ENCODE measurements at regions not wholly inside any gene's neighbourhood (a gene's known extent, or its start where the extent isn't known, plus 50 kb on each side); places are given as distances from the start of the nearest gene placed in this dataset.

- TF ChIP-seq CTCF (conservative IDR thresholded peaks at IDR 0.05), result no peak
- no peak for TF ChIP-seq ZFX (IDR thresholded peaks at IDR 0.05)
These were observed 178.6 kb downstream of the RBM26 start for GRCh38 chr13:79227418-79227817.
